ELR (cell line): ENCODE measurements at regions not wholly inside any gene's neighbourhood (a gene's known extent, or its start where the extent isn't known, plus 50 kb on each side); places are given as distances from the start of the nearest gene placed in this dataset.

Experiments
- DNase-seq: peaks from one replicate; pipeline ENCODE4 v3.0.0-alpha.2; 2015; ENCODE audit warnings: low read depth

DNA sequence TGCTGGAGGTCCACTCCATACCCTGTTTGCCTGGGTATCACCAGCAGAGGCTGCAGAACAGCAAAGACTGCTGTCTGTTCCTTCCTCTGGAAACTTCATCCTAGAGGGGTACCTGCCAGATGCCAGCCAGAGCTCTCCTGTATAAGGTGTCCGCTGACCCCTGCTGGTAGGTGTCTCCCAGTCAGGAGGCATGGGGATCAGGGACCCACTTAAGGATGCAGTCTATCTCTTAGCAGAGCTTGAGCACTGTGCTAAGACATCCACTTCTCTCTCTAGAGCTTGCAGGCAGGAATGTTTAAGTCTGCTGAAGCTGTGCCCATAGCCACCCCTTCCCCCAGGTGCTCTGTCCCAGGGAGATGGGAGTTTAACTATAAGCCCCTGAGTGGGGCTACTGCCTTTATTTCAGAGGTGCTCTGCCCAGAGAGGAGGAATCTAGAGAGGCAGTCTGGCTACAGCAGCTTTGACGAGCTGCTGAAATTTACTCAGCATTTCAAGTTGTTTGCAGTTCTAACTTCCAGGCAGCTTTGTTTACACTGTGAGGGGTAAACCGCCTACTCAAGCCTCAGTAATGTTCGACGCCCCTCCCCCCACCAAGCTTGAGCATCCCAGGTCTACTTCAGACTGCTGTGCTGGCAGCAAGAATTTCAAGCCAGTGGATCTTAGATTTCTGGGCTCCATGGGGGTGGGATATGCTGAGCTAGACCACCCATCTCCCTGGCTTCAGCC is 74.5 kb upstream of the GORAB start:
- peak; percentile 13 for DNase-seq

DNA sequence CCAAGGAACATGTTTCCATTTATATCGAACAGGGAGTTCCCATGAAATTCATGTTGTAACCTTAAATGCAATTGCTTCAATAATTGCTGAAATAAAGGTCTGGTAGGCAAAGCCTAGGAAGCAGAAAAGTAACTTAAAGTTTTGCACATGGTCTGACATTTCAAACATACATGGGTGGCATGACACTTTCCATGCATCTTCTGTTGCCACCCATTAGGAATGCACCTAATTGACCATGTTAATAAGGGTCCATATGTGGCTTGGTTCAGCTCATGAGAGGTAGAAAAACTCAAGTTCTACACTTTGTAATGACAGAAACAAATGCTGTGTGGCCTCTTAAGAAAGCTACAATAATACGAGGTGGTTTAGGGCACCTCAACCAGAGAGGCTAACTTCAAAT is 72.0 kb upstream of the GORAB start:
- DNase-seq, result no peak

DNA sequence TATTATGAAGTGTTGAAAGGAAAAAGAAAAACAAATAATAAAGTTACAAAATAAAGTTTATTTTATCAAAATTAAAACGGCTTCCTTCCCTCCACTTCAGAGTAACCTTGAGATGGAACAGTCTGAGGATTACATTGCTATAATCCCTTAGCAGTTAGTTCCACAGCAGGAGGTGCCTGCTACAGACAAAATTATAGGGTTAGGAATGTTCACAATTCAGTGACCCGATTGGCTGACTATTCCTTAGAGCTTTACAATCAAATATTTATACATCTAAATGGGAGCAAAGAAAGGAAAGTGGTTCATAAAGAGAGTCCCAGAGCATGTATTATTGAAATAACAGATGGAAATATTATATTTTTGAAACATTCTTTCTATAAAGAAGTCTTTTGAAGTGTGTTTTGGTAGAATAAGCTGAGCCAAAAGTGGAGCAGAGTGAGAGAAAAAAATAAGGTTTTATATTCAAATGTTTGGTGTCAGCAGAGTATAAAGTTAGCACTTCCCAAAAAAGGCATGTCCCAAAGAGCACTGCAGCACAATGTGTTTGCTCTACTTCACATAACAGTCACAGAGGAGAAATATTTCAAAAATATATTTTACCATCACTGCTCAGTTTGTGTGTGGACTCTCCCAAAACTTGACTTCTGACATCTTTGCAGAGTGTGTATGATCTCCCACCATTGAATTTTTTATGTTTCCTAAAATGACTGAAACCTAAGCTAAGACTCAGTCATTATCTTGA is 71.4 kb upstream of the GORAB start:
- no peak for DNase-seq

DNA sequence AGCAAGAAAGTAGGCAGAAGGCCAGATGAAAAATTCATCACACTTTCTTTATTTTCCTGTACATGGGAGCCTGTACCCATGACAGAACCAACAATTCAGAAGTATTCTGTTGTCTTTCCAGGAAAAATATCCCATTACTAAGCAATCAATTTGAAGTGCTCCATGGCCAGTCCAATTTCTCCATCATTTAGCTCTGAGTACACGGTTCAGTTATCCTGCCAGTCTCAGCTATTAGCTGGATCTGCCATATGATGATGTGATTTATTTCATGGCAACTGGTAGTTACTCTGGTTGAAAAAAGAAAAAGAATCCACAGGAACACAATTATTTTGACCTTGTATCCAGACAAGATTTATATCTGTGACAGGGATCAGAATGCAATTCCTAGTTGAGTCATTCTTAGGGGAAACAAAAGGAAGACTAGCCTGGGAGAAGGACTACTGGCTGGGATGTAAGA is 70.6 kb upstream of the GORAB start:
- peak; percentile 54 for DNase-seq

DNA sequence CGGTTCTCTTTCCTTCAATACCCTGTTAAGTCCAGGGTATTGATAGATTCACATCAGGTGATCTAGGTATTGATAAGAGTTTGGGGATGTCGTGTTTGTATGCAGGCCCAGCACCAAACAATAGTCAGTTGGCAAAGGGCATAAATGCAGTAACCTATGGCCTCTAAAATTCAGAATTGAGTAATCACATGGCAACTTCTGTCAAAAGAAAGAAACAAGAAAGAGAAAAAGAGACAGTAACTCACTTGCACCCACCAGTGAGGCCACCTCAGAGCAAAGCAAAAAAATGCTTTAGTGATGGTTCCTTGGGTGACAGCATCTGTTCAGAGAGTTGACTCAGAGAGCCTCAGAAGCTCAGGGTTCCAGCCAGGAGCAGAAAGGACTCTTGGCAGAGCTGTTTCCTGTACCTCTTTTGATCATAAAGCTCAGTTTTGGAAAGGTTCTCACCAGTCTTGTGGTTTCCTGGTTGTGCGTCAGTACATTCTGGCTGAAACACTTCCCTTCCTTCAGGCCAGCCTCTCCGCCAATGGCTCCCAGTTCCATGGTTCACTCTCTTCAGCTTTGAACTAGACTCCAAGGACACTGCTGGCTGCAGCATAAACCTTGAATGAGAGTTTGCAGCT is 70.1 kb upstream of the GORAB start:
- DNase-seq, result peak; percentile 82

DNA sequence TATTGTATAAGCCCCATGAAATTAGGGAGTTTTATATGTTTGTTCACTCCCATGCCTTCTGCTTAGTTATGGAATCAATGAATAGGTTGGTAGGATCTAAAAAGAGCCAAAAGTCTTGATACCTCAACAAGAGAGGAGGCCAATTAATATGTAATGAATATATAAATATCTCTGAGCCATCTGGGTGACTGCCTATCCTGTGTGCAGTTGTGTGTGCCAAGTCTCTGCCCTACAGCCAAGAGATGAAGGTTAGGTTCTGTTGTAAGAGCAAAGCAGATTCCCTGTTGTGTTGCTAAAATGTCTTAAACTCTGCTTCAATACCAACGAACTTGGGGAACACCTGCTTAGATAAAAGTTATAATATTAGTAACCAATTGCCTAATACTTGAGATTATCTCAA is 61.8 kb upstream of the GORAB start:
- no peak for DNase-seq

DNA sequence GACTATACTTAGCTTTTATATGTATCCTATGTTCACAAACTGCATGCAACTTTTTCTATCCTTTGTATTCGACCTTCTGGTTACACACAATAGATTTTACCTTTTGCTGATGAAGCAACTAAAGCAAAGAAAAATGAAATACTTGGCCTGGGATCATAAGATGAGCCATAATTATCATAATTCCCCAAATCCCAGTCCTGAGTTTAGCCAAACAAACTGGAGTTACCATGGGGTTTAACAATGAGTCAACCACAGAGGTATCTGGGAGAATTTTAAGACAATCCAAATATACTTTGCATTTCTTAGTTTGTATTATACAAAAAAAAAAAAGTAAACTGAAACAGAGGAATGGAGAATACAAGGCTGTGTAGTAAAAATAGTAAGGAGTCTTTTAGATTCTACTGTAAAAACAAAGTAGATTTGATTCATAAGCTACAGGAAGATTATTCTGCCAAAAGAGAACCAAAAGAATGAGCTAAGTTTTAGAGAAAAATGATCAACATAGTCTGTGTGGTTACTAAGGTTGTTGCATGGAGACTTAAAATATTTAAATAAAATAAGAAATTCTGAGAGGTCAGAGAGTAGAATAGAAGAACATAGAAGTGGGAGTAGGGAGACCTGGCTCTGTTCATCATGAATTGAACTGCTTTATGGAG is 60.4 kb upstream of the GORAB start:
- no peak for DNase-seq

DNA sequence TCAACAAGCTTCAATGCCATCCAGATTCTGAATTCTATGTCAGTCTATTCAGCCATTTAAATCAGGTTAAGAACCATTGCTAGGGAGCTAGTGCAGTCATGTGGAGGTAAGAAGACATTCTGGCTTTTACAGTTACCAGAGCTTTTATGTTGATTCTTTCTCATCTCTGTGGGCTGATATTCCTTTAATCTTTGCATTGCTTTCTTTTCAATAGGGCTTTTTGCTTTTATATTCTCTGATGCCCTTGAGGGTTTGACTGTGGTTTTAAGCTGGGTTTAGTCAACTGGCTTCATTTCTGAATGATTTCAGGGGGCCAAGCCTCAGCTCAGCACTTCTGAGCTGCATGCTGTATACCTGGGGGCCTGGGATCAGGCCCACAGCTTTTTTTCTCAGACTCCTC is 51.0 kb upstream of the GORAB start:
- no peak for DNase-seq
